IMR-90 (cell line): ENCODE measurements at regions not wholly inside any gene's neighbourhood (a gene's known extent, or its start where the extent isn't known, plus 50 kb on each side); places are given as distances from the start of the nearest gene placed in this dataset.

ENCODE experiments used
- ATAC-seq: fragments of 200-7000 bp; cut with Tn5 transposase; 2 replicates; pipeline ENCODE4 v1.9.1; 2020; ENCODE audit warnings: low read depth, mild to moderate bottlenecking, moderate library complexity
- BruUV-seq: library from RNA; stranded (reverse); fragments of 400-500 nt; replicated peaks from 2 replicates; lab custom pipeline; 2021; lab: Mats Ljungman, UMichigan
- CTCF ChIA-PET: fragments of 300-600 bp; formaldehyde crosslinking; extraction: SDS; loops from one replicate; lab custom pipeline; 2021; ENCODE audit warnings: antibody characterized with exemption; lab: Yijun Ruan, JAX
- POLR2A ChIA-PET: fragments of 300-600 bp; sonication (Branson Sonifier 250); formaldehyde crosslinking; loops from one replicate; lab custom pipeline; 2022; ENCODE audit warnings: antibody characterized with exemption; ENCODE audit not compliant: unreplicated experiment; lab: Charles Lee
- DNase-seq: peaks from one replicate; pipeline ENCODE4 v3.0.0; 2013
- H2AFZ ChIP-seq: replicated peaks from 2 replicates; pipeline ENCODE3; 2013; ENCODE audit warnings: low read length, mild to moderate bottlenecking; ENCODE audit not compliant: poor library complexity
- H2AK5ac ChIP-seq: 2 replicates; pipeline ENCODE4 v1.6.1; 2013; ENCODE audit warnings: low read depth, low read length, inconsistent platforms
- H2AK9ac ChIP-seq: replicated peaks from 2 replicates; pipeline ENCODE3; 2013; ENCODE audit warnings: mild to moderate bottlenecking, low read depth, low read length, moderate library complexity; ENCODE audit not compliant: poor library complexity
- H2BK120ac ChIP-seq: 2 replicates; pipeline ENCODE4 v1.6.1; 2013; ENCODE audit warnings: low read depth, low read length, inconsistent platforms
- H2BK15ac ChIP-seq: 3 replicates; pipeline ENCODE4 v1.6.1; 2013; ENCODE audit warnings: low read depth, low read length, inconsistent platforms
- H2BK20ac ChIP-seq: 2 replicates; pipeline ENCODE4 v1.6.1; 2013; ENCODE audit warnings: low read depth, mild to moderate bottlenecking, inconsistent platforms, low read length, moderate library complexity
- H2BK5ac ChIP-seq: 2 replicates; pipeline ENCODE4 v1.6.1; 2013; ENCODE audit warnings: mild to moderate bottlenecking, low read depth, low read length, inconsistent platforms; ENCODE audit not compliant: poor library complexity, severe bottlenecking
- H3K14ac ChIP-seq: replicated peaks from 2 replicates; pipeline ENCODE4 v1.6.1; 2013; ENCODE audit warnings: low read depth, low read length, inconsistent platforms
- H3K18ac ChIP-seq: 2 replicates; pipeline ENCODE4 v1.6.1; 2013; ENCODE audit warnings: low read depth, low read length, control low read depth
- H3K23ac ChIP-seq: 2 replicates; pipeline ENCODE4 v1.6.1; 2013; ENCODE audit warnings: low read depth, low read length, inconsistent platforms
- H3K27ac ChIP-seq: 2 replicates; pipeline ENCODE4 v1.5.1; 2013; ENCODE audit warnings: mild to moderate bottlenecking, control low read depth, low read length; ENCODE audit not compliant: insufficient read depth
- H3K27me3 ChIP-seq: 2 replicates; pipeline ENCODE4 v1.6.1; 2013; ENCODE audit warnings: low read length; ENCODE audit not compliant: control insufficient read depth, insufficient read depth
- H3K36me3 ChIP-seq: 2 replicates; pipeline ENCODE4 v1.6.1; 2013; ENCODE audit warnings: low read length, mixed read lengths; ENCODE audit not compliant: control insufficient read depth, insufficient read depth
- H3K4ac ChIP-seq: 2 replicates; pipeline ENCODE4 v1.6.1; 2013; ENCODE audit warnings: low read depth, low read length, inconsistent platforms
- H3K4me1 ChIP-seq: 2 replicates; pipeline ENCODE4 v1.6.1; 2013; ENCODE audit warnings: low read length, mixed read lengths; ENCODE audit not compliant: control insufficient read depth, insufficient read depth
- H3K4me2 ChIP-seq: 2 replicates; pipeline ENCODE4 v1.6.1; 2013; ENCODE audit warnings: low read depth, mild to moderate bottlenecking, control low read depth, low read length, moderate library complexity
- H3K4me3 ChIP-seq: 2 replicates; pipeline ENCODE4 v1.5.1; 2013; ENCODE audit warnings: low read depth, mild to moderate bottlenecking, control low read depth, low read length, moderate library complexity; ENCODE audit not compliant: insufficient read depth
- H3K56ac ChIP-seq: 2 replicates; pipeline ENCODE4 v1.6.1; 2013; ENCODE audit warnings: low read length, inconsistent platforms; ENCODE audit not compliant: insufficient read depth; ENCODE audit errors: extremely low read depth
- H3K79me1 ChIP-seq, 2 experiments: 2 replicates each; pipeline ENCODE4 v1.6.1; 2013; ENCODE audit warnings: low read length in 2 of 2, inconsistent platforms in 1 of 2, low read depth in 1 of 2
- H3K9ac ChIP-seq: 2 replicates; pipeline ENCODE4 v1.6.1; 2013; ENCODE audit warnings: low read depth, low read length, control low read depth
- H3K9me1 ChIP-seq: 2 replicates; pipeline ENCODE4 v1.6.1; 2013; ENCODE audit warnings: low read length, inconsistent platforms; ENCODE audit not compliant: insufficient read depth
- H3K9me3 ChIP-seq: 2 replicates; pipeline ENCODE4 v1.6.1; 2013; ENCODE audit warnings: low read length; ENCODE audit not compliant: control insufficient read depth, insufficient read depth
- H4K20me1 ChIP-seq: 2 replicates; pipeline ENCODE4 v1.6.1; 2013; ENCODE audit warnings: low read length, inconsistent platforms; ENCODE audit not compliant: insufficient read depth
- H4K5ac ChIP-seq: 2 replicates; pipeline ENCODE4 v1.6.1; 2013; ENCODE audit warnings: mild to moderate bottlenecking, low read depth, low read length, control low read depth
- H4K8ac ChIP-seq, 2 experiments: 2 replicates each; pipeline ENCODE4 v1.6.1; 2013; ENCODE audit warnings: low read depth in 2 of 2, low read length in 2 of 2, control low read depth in 1 of 2, inconsistent platforms in 1 of 2
- H4K91ac ChIP-seq: 2 replicates; pipeline ENCODE4 v1.6.1; 2013; ENCODE audit warnings: low read depth, low read length, inconsistent platforms; ENCODE audit not compliant: insufficient read depth
- CEBPB ChIP-seq: IDR thresholded peaks from 2 replicates; pipeline ENCODE4 v1.6.1; 2012; ENCODE audit warnings: low read depth, low read length, improper control_type of control experiment
- WGBS, 2 experiments: methylation state at CpG; one replicate each; pipeline versions ENCODE4 v1.1.5 to v1.1.7; 2013; ENCODE audit warnings: missing lambda C conversion rate in 2 of 2; ENCODE audit not compliant: insufficient read length in 1 of 2; ENCODE audit errors: extremely low coverage in 2 of 2; 5-methylcytosine and 5-hydroxymethylcytosine counted together
- dilution Hi-C: fragments of 300-500 bp; cut with HindIII; formaldehyde crosslinking; loops from one replicate; pipeline ENCODE4 v1.14.3; 2018; ENCODE audit warnings: low sequenced_read_pairs; ENCODE audit not compliant: unreplicated experiment
- in situ Hi-C: fragments of 300-500 bp; cut with MboI; formaldehyde crosslinking; loops from 3 replicates; pipeline ENCODE4 v1.14.3; 2019; ENCODE audit warnings: low sequenced_read_pairs, inconsistent platforms, mixed read lengths
- intact Hi-C: fragments of 100-400 bp; cut with micrococcal nuclease; formaldehyde crosslinking; loops from 2 replicates; pipeline ENCODE4 v1.10.0; 2022
- TF ChIP-seq, protein P1 (sequence below): fragments of 150-350 bp; IDR thresholded peaks from 2 replicates; pipeline ENCODE4 v1.6.1; 2017; ENCODE audit warnings: mild to moderate bottlenecking, antibody characterized with exemption, low read length, low read depth

DNA sequence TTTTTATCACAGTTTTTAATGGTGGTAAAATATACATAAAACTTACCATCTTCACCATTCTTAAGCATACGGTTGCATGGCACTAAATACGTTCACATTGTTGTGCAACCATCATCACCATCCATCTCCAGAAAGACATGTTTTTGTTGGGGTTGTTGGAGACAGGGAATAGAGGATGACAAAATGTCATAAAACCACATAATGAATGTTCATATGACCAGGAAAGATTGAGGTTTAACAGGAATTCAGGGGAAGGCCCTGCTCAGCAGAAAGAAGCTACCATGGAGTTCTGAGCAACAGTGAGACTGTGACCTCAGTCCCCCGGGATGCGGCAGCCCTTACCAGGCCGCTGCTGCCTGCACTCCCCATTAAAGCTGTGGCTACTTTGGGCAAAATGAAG is 63.9 kb upstream of the TRIM2 start:
- Histone ChIP-seq H3K27ac (no peak overlapping the region), H3K27me3 (no peaks in the 10 kb centered on the region), H3K79me1 (no peaks in the 10 kb centered on the region), H3K9ac (no peak overlapping the region), H4K5ac (no peak overlapping the region), H3K18ac (no peak overlapping the region), H3K4ac (no peak overlapping the region), H3K36me3 (no peaks in the 10 kb centered on the region), H4K91ac (no peak overlapping the region), H2AK5ac (no peak overlapping the region), H3K56ac (no peak overlapping the region), H2AK9ac (no peak overlapping the region), H2BK20ac (no peak overlapping the region), H3K9me3 (no peaks in the 10 kb centered on the region), H3K4me3 (no peak overlapping the region), H2BK120ac (no peak overlapping the region), H3K4me1 (peaks cover 4% of the 10 kb centered on the region; the same call in 1 of the 2 replicates), H3K23ac (no peak overlapping the region), H4K20me1 (no peaks in the 10 kb centered on the region), H3K14ac (no peak overlapping the region), H2AFZ (no peak overlapping the region), H3K9me1 (no peaks in the 10 kb centered on the region), H4K8ac (no peak overlapping the region), H3K4me2 (no peak overlapping the region), H2BK5ac (no peak overlapping the region), H2BK15ac (no peak overlapping the region)
- intact Hi-C loops (loop anchor here (10.0 kb wide), 1 partner anchor 325 kb away; the partner anchor contains the start of gene TMEM131L), in situ Hi-C loops (loop anchor here (5.0 kb wide), 2 partner anchors 177 to 437 kb away; no protein-coding TSS in a partner anchor), dilution Hi-C loops (no loop called here)
- BruUV-seq: no TSS peak
- peak; percentile 54; the same call in 1 of the 2 replicates for TF ChIP-seq CEBPB
- TF ChIP-seq, protein P1, sequence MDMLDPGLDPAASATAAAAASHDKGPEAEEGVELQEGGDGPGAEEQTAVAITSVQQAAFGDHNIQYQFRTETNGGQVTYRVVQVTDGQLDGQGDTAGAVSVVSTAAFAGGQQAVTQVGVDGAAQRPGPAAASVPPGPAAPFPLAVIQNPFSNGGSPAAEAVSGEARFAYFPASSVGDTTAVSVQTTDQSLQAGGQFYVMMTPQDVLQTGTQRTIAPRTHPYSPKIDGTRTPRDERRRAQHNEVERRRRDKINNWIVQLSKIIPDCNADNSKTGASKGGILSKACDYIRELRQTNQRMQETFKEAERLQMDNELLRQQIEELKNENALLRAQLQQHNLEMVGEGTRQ: no peak
- whole genome bisulfite sequencing, 2 experiments: 93% methylated on average over 2 of the region's 5 CpGs; no CpG with 5 or more reads in 1 of the 2 experiments
- DNase-seq (no peak), ATAC-seq (no peak)
- CTCF ChIA-PET: no interaction called here
- POLR2A ChIA-PET: no interaction called here
